Erythroblast (primary cell): ENCODE measurements at regions not wholly inside any gene's neighbourhood (a gene's known extent, or its start where the extent isn't known, plus 50 kb on each side); places are given as distances from the start of the nearest gene placed in this dataset.
"Not testable (repeated sequence)": the region's sequence is repeated elsewhere in the genome, so short reads cannot be mapped to it uniquely, and the experiment has no call there.

Experiments
- DNase-seq, 2 experiments: peaks; one replicate each; lab custom pipeline; 2025; lab: John Stamatoyannopoulos, UW
- GATA1 ChIP-seq: IDR thresholded peaks from 2 replicates; pipeline ENCODE4 v1.6.1; 2011; ENCODE audit warnings: low read depth, mild to moderate bottlenecking, control low read depth, low read length, moderate library complexity
- POLR2A ChIP-seq: IDR thresholded peaks from 2 replicates; pipeline ENCODE4 v1.6.1; 2011; ENCODE audit warnings: mild to moderate bottlenecking, low read length

GRCh38 chr6:84916704-84917103, 152.3 kb upstream of the TBX18 start:
- no peak for DNase-seq
- TF ChIP-seq GATA1 = no peak
- no peak for TF ChIP-seq POLR2A

DNA sequence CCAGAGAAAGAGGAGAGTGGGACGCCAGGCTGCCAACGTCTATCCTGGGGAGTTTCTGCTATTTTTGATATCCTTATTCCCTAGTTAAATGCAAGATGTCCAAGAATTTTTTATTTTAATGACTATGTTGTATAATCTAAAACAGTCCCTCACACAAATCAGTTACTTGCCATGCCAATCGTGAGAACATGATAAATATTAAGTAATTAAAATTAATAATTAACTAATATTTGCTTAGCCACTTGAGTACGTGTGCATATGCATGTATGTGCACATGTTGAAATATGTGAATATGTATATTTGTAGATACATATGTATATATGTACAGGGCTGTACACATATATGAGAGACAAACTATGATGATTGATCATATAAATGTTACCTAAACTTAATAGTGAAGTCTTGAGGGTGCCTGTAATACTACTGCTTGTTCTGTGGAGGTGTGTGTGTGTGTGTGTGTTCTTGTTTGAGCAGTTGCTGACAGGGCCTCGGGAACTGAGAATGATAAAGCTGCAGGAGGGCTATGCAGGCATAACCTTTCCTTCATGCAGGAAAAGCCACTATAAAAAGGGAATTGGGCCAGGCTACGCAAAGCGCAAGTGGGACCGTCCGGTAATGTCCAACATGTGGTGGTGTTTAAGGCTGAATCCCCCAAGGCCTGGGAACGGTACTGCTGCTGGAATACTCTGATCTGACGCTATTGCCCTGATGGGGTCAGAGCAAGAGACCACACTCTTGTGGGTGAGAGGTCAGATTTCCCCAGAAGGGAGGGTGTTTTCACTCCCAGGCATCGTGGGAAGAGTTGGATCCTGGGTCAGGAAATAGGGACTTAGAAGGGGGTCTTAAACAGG, 148.3 kb upstream of the TBX18 start:
- no peak for TF ChIP-seq POLR2A
- TF ChIP-seq GATA1 = no peak
- DNase-seq = no peak

DNA sequence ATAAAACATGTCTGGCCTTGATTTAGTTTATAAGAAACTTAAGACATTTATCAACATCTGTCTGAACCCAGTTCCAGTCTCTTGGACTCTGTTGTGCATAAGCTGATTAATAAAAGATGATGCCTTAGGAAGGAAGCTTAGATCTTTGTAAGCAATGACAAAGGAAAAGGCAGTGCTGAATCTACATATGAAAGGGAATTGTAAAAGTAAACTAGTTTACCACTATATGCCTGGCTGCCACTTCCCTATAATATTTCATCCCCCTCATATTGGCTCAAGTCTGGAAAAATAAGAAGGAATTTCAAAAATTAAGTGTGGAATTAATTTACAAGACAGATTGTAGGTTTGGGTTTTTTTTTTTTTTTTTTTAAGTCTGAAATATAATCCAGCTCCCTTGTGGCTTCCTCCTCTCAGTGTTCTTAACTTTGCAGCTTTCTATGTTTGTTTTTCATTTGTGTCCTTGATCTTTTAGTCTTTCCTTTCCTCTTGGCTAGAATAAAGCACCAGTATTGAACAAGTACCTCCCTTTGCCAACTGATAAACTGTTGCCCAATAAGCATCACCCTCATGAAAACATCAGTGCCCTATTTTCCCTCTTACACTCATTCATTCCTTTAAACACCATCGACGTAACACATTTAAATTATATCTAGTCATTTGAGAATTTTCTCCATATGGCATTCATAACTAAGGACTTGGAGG, 146.7 kb upstream of the TBX18 start:
- no peak for TF ChIP-seq GATA1
- no peak for DNase-seq

- no peak for DNase-seq
- no peak for TF ChIP-seq POLR2A
Observed at GRCh38 chr6:84908304-84908904, 144.0 kb upstream of the TBX18 start.

DNA sequence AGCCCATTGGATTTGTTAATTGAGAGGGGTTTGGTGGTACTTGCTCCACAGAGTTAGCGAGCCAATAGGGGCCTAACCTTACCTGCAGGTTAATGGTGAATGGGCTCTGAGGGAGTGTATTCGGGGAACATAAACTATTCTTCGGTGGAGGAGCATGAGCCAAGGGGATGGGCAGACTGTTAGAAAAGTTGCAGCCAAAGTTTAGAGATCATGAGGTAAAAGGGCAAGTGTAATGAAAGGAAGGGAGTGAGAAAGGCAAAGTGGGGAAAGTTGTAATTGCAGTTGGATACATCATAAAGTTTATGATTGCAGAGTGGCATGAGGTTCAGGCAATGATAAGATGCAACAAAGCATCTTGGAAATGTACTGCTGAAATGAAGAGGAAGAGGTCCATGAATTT, 142.1 kb upstream of the TBX18 start:
- DNase-seq = no peak
- TF ChIP-seq GATA1 = no peak
- TF ChIP-seq POLR2A = no peak

DNA sequence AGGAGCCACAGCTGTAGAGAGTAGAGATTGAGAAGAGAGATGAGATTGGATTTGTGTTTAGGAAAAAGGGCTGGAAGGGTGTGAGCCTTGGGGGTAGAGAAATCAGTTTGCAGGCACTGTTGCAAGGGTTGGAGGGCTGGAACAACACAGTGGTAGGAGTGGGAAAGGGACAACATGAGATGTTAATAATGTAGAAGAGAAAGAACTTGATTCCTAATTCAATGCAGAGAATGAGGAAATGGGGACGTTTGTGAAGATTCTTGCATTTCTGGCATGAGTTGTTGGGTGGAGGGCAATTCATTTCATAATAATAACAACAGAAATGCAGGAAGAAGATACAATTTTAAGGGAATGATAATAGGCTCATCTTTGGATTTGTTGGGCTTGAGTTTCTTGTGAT, 141.4 kb upstream of the TBX18 start:
- no peak for DNase-seq
- TF ChIP-seq GATA1 (no peak), POLR2A (no peak)

DNA sequence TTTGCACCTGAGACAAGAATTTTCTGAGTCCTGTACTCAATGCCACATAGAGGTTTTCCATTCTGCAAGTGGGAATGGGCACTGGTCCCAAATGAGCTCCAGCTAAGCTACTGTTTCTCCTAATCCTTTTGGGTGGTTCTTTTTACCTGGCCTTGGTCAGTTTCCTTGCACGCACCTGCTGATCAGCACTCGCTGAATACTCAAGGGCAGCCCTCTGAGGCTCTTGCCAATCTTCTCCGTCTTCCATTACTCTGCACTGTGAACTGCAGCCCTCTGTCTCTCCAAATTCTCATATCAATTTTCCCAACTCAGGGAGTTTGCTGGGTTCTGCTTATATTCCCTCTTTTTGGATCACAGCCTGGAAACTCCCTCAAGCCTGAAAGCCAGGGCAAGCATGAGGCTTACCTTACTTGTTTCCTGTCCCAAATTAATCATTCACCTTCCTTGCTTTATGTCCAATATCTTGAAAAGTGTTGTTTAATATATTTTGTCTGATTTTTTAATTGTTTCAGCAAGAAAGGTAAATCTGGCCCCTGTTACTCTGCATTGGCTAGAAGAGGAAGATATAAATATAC, 138.0 kb upstream of the TBX18 start:
- TF ChIP-seq GATA1 (no peak), POLR2A (no peak)
- no peak for DNase-seq

DNA sequence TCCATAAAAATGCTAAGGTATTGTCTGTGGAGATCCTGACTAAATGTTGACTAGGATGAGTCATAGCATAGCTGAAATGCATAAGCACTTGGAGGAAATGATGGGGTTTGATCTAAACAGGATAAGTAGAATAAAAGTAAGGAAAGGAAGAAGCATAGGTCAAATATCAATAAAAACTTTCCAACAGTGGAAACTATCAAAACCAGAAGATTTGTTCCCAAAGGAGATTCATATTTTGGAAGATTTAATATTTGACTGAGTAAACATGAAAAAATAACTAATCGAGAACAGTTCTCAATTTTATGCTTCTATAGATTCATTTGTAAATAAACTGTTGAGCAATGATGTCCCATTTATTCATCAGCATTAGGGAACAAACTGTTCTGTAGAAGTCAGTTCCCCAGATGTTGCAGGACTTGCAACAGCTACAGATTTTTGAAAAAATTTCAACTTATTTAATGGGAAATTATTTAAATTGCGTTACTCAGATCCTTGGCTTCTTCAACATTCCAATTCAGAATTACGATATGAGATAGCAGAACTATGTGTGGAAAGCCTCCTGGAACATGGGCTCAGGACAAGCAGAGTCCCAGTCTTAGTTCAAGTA, 133.7 kb upstream of the TBX18 start:
- TF ChIP-seq GATA1 (no peak), POLR2A (no peak)
- no peak for DNase-seq

DNA sequence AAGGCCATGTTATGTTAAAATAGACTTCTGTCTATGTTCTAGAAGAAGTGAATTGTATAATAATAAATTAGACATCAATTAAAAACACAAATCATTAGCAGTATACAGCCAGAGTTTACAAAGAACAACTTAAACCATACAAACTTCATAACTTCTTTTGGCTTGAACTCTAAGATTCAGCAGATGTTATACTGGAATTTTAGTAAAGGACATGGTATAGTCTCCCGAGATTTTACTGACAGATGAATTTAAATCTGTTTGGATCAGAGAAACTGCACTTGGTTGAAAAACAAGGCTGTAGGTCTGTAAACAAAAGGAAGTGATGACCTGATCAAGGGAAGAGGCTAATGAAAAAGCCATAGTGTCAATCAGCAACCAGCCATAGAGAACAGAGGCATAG, 132.6 kb upstream of the TBX18 start:
- DNase-seq = no peak
- no peak for TF ChIP-seq POLR2A
- no peak for TF ChIP-seq GATA1

- no peak for TF ChIP-seq POLR2A
- no peak for TF ChIP-seq GATA1
- DNase-seq = no peak
Observed at GRCh38 chr6:84892671-84893070, 128.3 kb upstream of the TBX18 start.

DNA sequence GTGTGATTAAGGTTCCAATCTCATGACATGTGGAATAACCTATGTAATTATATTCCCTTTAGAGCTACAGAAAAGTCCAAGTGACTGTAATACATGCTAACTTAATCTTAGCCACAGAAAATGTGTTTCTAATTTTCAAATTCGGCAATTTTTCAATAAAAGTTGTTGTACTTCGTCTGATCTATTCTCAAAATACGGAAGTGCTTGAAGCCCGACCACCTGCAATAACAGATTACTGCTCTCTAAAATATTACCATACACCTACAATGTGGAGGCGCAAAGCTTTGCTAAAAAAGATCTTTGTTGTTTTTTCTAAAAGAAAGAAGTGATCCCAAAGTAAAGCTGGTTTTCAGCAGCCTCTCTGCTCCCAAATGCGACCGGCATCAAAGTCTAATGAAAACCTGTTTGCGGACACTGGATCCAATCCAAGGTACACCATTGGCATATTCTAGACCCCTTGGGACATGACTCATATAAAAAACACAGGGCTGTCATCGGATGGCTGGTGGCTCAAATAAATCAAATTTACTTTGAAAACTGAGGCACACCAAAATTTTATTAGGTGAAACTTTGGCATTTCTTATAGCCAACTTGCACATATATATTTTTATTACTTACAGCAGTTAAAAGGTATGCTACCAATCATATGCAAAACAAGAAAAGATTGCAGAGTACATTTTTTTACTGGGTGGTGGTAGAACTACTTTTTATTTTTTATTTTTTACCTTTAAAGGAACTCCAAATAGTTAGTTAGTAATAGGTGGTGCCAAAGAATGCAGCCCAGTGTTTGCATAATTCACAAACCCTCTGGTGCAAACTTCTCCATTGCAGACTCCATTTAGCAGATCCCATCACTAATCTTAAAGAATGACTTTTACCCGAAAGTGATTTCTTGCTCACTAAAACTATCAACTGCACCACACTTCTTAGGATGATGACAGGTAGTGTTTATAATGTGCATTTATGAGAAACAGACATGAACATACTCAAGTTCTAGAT, 118.7 kb upstream of the TBX18 start:
- no peak for DNase-seq
- no peak for TF ChIP-seq GATA1
- no peak for TF ChIP-seq POLR2A

- not testable (repeated sequence) for DNase-seq
Observed at GRCh38 chr6:84879385-84879784, 115.0 kb upstream of the TBX18 start.
